Inflammatory macrophage treated with lipopolysaccharide for 1 hour (primary cell): ENCODE measurements at regions not wholly inside any gene's neighbourhood (a gene's known extent, or its start where the extent isn't known, plus 50 kb on each side); places are given as distances from the start of the nearest gene placed in this dataset.
"Not testable (repeated sequence)": the region's sequence is repeated elsewhere in the genome, so short reads cannot be mapped to it uniquely, and the experiment has no call there.

ENCODE experiments used
- DNase-seq, 2 donors: peaks; one replicate each; pipeline ENCODE4 v3.0.0-alpha.2; 2020 to 2022

DNA sequence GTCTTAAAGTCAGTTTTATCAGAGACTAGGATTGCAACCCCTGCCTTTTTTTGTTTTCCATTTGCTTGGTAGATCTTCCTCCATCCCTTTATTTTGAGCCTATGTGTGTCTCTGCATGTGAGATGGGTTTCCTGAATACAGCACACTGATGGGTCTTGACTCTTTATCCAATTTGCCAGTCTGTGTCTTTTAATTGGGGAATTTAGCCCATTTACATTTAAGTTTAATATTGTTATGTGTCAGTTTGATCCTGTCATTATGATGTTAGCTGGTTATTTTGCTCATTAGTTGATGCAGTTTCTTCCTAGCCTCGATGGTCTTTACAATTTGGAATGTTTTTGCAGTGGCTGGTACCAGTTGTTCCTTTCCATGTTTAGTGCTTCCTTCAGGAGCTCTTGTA is 93.3 kb upstream of the GALNT18 start:
- not testable (repeated sequence) for DNase-seq

DNA sequence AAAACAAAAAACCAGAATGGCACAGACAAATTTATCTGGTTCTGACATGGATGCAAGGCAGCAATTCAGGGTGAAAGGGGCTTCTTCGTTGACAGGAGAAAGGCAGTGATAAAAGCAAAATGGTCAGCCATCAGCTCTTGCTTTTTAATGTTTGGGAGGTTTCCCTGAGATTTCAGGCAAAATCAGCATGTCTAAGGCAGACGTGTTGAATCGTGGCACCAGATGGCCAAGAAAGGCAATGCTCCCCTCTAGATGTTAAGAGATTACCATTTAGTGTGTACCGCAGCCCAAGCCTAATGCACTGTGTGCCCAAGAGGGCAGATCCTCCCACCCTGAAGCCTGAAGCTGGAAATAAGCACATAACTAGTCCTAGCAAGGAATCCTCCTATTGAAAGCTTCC is 88.8 kb upstream of the GALNT18 start:
- DNase-seq, result no peak

DNA sequence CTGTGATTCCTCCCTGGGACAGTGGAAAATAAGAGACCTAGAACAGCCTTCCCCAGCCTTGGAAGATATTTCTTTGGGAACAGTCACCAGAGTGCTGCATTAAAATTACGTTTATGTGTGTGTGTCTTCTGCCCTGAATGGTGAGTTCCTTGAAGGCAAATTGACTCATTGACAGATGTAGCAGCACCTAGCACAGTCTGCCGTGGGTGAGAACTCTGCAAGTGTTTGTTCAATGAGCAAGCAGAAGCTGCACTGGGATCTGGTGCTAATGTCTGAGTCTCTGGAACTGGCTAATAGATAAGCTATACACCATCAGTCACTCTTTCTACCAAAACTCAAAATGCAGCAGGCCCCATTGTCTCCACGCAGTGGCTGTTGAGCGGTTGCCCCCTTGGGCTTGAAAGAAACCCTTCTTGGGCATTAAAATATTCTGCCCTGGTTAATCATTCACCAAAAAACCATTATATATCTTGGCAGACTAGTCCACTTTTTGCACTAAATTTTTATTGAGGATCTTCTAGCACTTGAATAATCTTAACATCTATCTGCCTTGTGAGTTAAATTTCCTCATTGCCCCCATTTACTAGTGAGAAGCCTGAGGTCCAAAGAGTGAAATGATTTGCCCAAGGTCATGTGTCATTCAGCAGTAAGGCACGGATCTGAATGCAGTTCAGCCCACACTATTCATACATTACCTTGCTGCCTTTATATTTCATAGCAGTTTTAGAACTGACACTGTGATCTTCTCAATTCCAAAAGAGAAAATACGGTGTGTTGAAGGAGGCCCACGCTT is 87.8 kb upstream of the GALNT18 start:
- DNase-seq, result no peak

DNA sequence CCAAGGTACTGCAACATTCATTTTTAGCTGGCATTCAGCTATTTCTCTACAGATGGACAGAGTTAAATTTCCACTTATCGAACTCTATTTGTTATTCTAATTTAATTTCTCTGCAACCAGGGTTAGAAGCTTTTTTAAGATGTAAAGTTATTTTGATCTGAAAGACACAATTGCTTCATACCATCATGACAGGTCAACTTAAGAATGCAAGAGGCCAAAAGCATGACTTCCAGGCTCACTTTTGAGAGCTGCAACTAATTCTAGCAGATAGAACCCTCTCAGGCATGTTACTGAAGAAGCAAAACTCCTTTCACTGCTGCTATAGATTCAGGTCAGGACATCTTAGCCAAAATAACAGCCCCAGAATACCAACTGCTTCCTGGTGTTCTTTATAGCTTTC is 86.5 kb upstream of the GALNT18 start:
- DNase-seq, result no peak

DNA sequence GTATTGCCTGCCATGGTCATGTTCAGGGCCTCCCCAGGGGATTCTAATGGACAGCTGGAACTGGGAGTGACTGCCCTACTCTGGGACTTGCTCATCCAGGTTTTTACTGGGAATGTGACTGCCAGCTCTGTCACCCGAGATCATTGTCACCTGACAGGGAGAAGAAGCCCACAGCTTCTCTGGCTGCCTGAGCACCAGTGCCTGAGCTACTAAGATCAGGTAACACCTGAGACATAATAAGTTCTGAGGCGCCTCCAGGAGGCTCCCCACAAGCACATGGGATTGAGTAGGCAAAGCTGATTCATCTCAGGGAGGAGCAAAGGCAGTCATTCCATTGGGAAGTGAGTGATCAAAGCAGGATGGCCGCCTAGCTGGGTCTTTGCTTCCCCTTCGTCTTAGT is 84.2 kb upstream of the GALNT18 start:
- DNase-seq, result no peak

DNA sequence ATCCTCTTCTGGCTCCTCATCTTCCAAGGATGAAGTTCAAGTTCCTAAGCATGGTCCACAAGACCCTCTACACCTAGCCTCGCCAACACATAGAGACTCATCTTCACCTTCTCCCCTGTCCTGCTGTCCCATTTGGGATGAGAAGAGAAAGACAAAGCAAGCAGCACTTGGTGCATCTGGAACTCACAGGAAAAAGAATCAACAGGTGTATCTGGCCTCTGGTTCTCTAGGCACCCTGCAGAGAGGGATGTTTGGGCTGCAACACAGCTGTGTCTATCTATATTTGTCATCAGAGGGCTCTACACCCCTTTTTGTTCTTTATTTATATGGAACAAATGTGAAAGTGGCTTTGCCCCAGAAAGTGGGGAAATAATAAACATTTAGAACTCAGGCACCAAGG is 82.1 kb upstream of the GALNT18 start:
- no peak for DNase-seq

DNA sequence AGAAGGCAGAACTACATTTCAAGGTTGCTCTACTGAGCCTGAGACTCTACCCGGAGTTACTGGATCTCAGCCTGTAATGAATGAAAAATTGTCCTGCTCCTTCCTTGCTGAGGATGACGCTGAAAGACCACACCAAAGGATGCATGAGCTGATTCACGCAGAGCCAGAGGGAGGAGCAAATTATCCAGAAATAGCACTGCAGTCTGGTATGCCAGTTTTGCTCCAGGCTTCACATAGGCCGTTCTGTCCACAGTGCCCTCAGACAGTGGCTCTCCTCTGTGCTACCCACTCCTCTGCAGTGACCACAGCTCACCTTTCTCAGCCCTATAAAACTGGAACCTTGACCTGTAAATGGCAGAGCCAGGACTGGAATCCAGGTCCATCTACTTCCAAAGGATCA is 79.3 kb upstream of the GALNT18 start:
- no peak for DNase-seq

DNA sequence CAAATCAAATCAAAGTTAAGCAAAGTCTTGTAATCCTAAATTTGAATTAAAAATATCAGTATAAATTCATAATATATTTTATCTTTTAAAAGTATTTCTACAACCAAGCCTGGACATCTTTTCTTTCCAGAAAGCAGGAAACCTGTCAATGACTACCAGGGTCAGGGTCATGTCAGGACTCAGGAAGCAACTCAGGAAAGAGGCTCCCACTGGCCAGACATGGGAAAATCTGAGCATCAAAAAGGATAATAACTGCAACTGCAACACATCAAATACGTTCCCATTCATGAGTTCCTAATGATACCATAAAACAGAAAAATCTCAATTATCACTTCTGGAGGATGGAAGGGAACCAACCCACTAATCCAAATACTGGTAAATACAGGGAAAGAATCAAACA is 76.0 kb upstream of the GALNT18 start:
- DNase-seq, result peak in 1 of 2 donors; percentile 1

DNA sequence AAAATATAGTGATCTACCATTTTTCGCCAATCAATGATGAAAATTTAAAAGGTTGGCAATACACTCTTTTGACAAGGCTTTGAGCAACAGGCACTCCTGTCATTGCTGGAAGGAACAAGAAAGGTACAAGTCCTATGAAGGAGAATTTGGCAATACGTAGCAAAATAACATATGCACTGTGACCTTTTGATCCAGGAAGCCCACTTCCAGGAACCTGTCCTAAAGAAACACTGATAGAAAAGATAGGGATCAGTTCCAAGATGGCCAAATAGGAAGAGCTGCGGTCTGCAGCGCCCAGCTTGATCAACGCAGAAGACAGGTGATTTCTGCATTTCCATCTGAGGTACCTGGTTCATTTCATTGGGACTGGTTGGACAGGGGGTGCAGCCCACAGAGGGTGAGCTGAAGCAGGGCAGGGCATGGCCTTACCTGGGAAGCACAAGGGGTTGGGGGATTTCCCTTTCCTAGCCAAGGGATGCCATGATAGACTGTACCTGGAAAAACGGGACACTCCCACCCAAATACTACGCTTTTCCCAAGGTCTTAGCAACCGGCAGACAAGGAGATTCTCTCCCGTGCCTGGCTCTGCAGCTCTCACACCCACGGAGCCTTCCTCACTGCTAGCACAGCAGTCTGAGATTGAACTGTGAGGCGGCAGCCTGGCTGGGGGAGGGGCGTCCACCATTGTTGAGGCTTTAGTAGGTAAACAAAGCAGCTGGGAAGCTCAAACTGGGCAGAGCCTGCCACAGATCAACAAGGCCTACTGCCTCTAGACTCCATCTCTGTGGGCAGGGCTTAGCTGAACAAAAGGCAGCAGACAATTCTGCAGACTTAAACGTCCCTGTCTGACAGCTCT is 69.7 kb upstream of the GALNT18 start:
- no peak for DNase-seq

DNA sequence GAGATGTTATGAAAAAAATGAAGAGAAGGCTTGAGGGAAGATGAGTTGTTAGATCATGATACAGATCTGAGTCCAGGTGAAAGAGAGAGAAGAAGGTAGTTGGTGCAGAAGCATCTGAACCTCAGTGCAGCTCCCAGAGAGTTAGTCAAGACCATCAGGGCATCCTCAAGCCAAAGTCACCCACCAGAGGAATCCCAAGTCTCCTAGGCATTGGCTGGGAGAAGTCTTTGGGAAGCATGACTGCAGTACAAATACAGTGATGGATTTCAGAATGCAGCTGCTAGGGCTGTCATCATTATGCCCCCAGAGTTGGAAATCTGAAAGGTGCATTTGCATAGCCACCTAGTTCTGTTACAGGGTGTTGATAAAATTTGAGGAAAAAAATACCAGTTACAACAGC is 59.7 kb upstream of the GALNT18 start:
- DNase-seq, result no peak

DNA sequence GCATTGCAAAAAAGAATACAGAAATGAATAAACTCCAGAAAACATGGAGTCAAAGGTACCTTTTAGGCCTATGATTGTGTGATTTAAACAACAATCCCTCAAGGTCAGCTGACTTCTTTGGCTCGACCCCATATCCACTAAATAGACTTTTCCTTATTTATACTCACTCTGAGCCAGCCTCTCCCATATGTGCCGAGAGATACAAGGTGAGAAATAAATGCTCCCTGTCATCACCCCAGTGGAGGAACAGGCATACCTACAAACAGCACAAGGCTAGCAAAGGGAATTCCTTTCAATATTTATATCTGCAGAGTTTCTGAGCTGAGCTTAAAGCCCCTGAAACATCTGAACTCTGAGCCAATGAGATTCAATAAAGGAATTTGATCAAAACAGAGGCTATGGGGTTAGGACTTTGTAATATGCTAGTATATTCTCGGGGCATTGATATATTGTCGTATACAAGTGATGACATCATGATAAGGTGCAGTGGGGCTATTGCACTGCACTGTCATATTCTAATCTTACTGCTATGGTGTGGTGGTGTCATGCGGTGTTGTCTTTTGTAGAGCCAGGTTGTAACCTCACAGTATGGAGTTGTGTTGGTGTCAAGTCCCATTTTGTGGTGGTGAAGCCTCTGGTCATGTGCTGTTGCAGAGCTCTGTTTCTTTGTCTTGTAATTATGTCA is 56.0 kb upstream of the GALNT18 start:
- no peak for DNase-seq

DNA sequence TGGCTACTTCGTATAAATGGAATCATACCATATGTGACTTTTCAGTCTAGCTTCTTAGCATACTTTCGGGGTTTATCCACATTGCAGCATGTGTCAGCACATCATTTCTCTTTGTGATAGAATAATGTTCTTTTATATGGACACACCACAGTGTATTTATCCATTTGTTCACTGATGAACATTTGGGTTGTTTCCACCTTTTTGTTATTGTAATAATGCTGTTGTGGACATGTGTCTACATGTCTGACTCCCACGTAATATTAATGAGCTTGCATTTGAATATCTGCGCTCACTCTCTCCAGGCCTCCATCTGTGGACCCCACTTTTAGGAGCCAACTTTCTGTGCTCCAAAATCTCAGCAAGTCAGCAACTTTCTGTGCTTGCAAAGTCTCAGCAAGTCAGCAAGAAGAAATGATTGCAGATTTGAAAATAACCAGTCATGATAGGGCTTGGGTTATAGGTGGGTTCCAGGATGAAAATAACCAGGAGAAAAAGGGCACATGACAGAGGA is 53.9 kb upstream of the GALNT18 start:
- no peak for DNase-seq

DNA sequence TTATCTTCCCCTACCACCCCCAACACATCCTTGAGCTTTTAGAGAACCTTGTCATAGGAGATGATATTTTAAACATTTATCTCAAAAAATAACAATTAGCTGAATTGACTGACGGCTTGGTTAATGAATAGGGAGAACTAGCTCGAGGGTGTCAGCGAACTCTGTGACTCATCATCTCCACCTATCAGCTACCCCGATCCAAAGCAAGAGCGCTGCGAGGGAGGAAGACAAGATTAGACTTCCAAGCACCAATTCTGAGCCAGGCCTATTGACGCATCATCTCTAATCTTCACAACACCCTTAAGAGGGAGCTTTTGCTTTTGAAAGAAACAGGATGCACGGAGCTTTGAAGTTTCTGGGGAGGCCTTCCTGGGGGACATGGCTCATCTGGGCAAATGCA is 51.0 kb upstream of the GALNT18 start:
- no peak for DNase-seq

DNA sequence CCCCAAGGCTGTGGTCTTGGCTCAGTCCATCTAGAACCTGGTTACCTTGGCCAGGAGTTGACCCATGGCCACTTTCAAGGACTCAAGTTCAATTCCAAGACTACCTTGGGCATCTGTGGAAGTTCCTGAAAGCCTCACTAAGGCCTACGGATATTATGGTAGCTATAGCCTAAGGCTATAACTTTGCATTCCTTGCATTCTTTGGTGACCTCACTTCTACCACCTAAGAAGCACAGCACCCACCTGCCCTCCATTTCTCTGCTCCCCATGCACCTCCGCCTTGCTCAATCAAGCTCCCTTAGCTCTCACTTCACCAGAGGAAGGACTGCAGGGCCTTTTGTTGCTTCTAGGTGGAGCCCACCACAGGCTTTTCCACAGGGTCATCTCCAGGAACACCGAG is 50.3 kb upstream of the GALNT18 start:
- no peak for DNase-seq
